IMR-90 (cell line): ENCODE measurements at regions not wholly inside any gene's neighbourhood (a gene's known extent, or its start where the extent isn't known, plus 50 kb on each side); places are given as distances from the start of the nearest gene placed in this dataset.

Source experiments
- ATAC-seq: fragments of 200-7000 bp; cut with Tn5 transposase; 2 replicates; pipeline ENCODE4 v1.9.1; 2020; ENCODE audit warnings: low read depth, mild to moderate bottlenecking, moderate library complexity
- BruUV-seq: library from RNA; stranded (reverse); fragments of 400-500 nt; replicated peaks from 2 replicates; lab custom pipeline; 2021; lab: Mats Ljungman, UMichigan
- CTCF ChIA-PET: fragments of 300-600 bp; formaldehyde crosslinking; extraction: SDS; loops from one replicate; lab custom pipeline; 2021; ENCODE audit warnings: antibody characterized with exemption; lab: Yijun Ruan, JAX
- POLR2A ChIA-PET: fragments of 300-600 bp; sonication (Branson Sonifier 250); formaldehyde crosslinking; loops from one replicate; lab custom pipeline; 2022; ENCODE audit warnings: antibody characterized with exemption; ENCODE audit not compliant: unreplicated experiment; lab: Charles Lee
- DNase-seq: peaks from one replicate; pipeline ENCODE4 v3.0.0; 2013
- H2AFZ ChIP-seq: replicated peaks from 2 replicates; pipeline ENCODE3; 2013; ENCODE audit warnings: low read length, mild to moderate bottlenecking; ENCODE audit not compliant: poor library complexity
- H2AK5ac ChIP-seq: 2 replicates; pipeline ENCODE4 v1.6.1; 2013; ENCODE audit warnings: low read depth, low read length, inconsistent platforms
- H2AK9ac ChIP-seq: replicated peaks from 2 replicates; pipeline ENCODE3; 2013; ENCODE audit warnings: mild to moderate bottlenecking, low read depth, low read length, moderate library complexity; ENCODE audit not compliant: poor library complexity
- H2BK120ac ChIP-seq: 2 replicates; pipeline ENCODE4 v1.6.1; 2013; ENCODE audit warnings: low read depth, low read length, inconsistent platforms
- H2BK15ac ChIP-seq: 3 replicates; pipeline ENCODE4 v1.6.1; 2013; ENCODE audit warnings: low read depth, low read length, inconsistent platforms
- H2BK20ac ChIP-seq: 2 replicates; pipeline ENCODE4 v1.6.1; 2013; ENCODE audit warnings: low read depth, mild to moderate bottlenecking, inconsistent platforms, low read length, moderate library complexity
- H2BK5ac ChIP-seq: 2 replicates; pipeline ENCODE4 v1.6.1; 2013; ENCODE audit warnings: mild to moderate bottlenecking, low read depth, low read length, inconsistent platforms; ENCODE audit not compliant: poor library complexity, severe bottlenecking
- H3K14ac ChIP-seq: replicated peaks from 2 replicates; pipeline ENCODE4 v1.6.1; 2013; ENCODE audit warnings: low read depth, low read length, inconsistent platforms
- H3K18ac ChIP-seq: 2 replicates; pipeline ENCODE4 v1.6.1; 2013; ENCODE audit warnings: low read depth, low read length, control low read depth
- H3K23ac ChIP-seq: 2 replicates; pipeline ENCODE4 v1.6.1; 2013; ENCODE audit warnings: low read depth, low read length, inconsistent platforms
- H3K27ac ChIP-seq: 2 replicates; pipeline ENCODE4 v1.5.1; 2013; ENCODE audit warnings: mild to moderate bottlenecking, control low read depth, low read length; ENCODE audit not compliant: insufficient read depth
- H3K27me3 ChIP-seq: 2 replicates; pipeline ENCODE4 v1.6.1; 2013; ENCODE audit warnings: low read length; ENCODE audit not compliant: control insufficient read depth, insufficient read depth
- H3K36me3 ChIP-seq: 2 replicates; pipeline ENCODE4 v1.6.1; 2013; ENCODE audit warnings: low read length, mixed read lengths; ENCODE audit not compliant: control insufficient read depth, insufficient read depth
- H3K4ac ChIP-seq: 2 replicates; pipeline ENCODE4 v1.6.1; 2013; ENCODE audit warnings: low read depth, low read length, inconsistent platforms
- H3K4me1 ChIP-seq: 2 replicates; pipeline ENCODE4 v1.6.1; 2013; ENCODE audit warnings: low read length, mixed read lengths; ENCODE audit not compliant: control insufficient read depth, insufficient read depth
- H3K4me2 ChIP-seq: 2 replicates; pipeline ENCODE4 v1.6.1; 2013; ENCODE audit warnings: low read depth, mild to moderate bottlenecking, control low read depth, low read length, moderate library complexity
- H3K4me3 ChIP-seq: 2 replicates; pipeline ENCODE4 v1.5.1; 2013; ENCODE audit warnings: low read depth, mild to moderate bottlenecking, control low read depth, low read length, moderate library complexity; ENCODE audit not compliant: insufficient read depth
- H3K56ac ChIP-seq: 2 replicates; pipeline ENCODE4 v1.6.1; 2013; ENCODE audit warnings: low read length, inconsistent platforms; ENCODE audit not compliant: insufficient read depth; ENCODE audit errors: extremely low read depth
- H3K79me1 ChIP-seq, 2 experiments: 2 replicates each; pipeline ENCODE4 v1.6.1; 2013; ENCODE audit warnings: low read length in 2 of 2, inconsistent platforms in 1 of 2, low read depth in 1 of 2
- H3K9ac ChIP-seq: 2 replicates; pipeline ENCODE4 v1.6.1; 2013; ENCODE audit warnings: low read depth, low read length, control low read depth
- H3K9me1 ChIP-seq: 2 replicates; pipeline ENCODE4 v1.6.1; 2013; ENCODE audit warnings: low read length, inconsistent platforms; ENCODE audit not compliant: insufficient read depth
- H3K9me3 ChIP-seq: 2 replicates; pipeline ENCODE4 v1.6.1; 2013; ENCODE audit warnings: low read length; ENCODE audit not compliant: control insufficient read depth, insufficient read depth
- H4K20me1 ChIP-seq: 2 replicates; pipeline ENCODE4 v1.6.1; 2013; ENCODE audit warnings: low read length, inconsistent platforms; ENCODE audit not compliant: insufficient read depth
- H4K5ac ChIP-seq: 2 replicates; pipeline ENCODE4 v1.6.1; 2013; ENCODE audit warnings: mild to moderate bottlenecking, low read depth, low read length, control low read depth
- H4K8ac ChIP-seq, 2 experiments: 2 replicates each; pipeline ENCODE4 v1.6.1; 2013; ENCODE audit warnings: low read depth in 2 of 2, low read length in 2 of 2, control low read depth in 1 of 2, inconsistent platforms in 1 of 2
- H4K91ac ChIP-seq: 2 replicates; pipeline ENCODE4 v1.6.1; 2013; ENCODE audit warnings: low read depth, low read length, inconsistent platforms; ENCODE audit not compliant: insufficient read depth
- CEBPB ChIP-seq: IDR thresholded peaks from 2 replicates; pipeline ENCODE4 v1.6.1; 2012; ENCODE audit warnings: low read depth, low read length, improper control_type of control experiment
- CHD1 ChIP-seq: IDR thresholded peaks from 2 replicates; pipeline ENCODE4 v1.6.1; 2012; ENCODE audit warnings: low read depth, low read length, improper control_type of control experiment
- CTCF ChIP-seq: conservative IDR thresholded peaks from 2 replicates; pipeline ENCODE4 v1.5.1; 2012; ENCODE audit warnings: mild to moderate bottlenecking, low read depth, low read length, improper control_type of control experiment
- ELK1 ChIP-seq: fragments of 150-350 bp; IDR thresholded peaks from 2 replicates; pipeline ENCODE4 v1.6.1; 2016; ENCODE audit warnings: low read depth, mild to moderate bottlenecking, low read length, moderate library complexity, borderline replicate concordance
- MAFK ChIP-seq: IDR thresholded peaks from 2 replicates; pipeline ENCODE4 v1.6.1; 2012; ENCODE audit warnings: low read depth, low read length, improper control_type of control experiment
- MAZ ChIP-seq: IDR thresholded peaks from 2 replicates; pipeline ENCODE4 v1.6.1; 2012; ENCODE audit warnings: low read depth, mild to moderate bottlenecking, low read length, improper control_type of control experiment, moderate library complexity, borderline replicate concordance
- NFE2L2 ChIP-seq: fragments of 150-350 bp; IDR thresholded peaks from 2 replicates; pipeline ENCODE4 v1.6.1; 2016; ENCODE audit warnings: low read depth, mild to moderate bottlenecking, low read length
- POLR2A ChIP-seq: IDR thresholded peaks from 2 replicates; pipeline ENCODE4 v1.6.1; 2012; ENCODE audit warnings: mild to moderate bottlenecking, low read depth, low read length
- RAD21 ChIP-seq: IDR thresholded peaks from 2 replicates; pipeline ENCODE4 v1.6.1; 2012; ENCODE audit warnings: low read length, improper control_type of control experiment
- RCOR1 ChIP-seq: IDR thresholded peaks from 2 replicates; pipeline ENCODE4 v1.6.1; 2012; ENCODE audit warnings: mild to moderate bottlenecking, low read length, improper control_type of control experiment; ENCODE audit not compliant: insufficient replicate concordance
- WGBS, 2 experiments: methylation state at CpG; one replicate each; pipeline versions ENCODE4 v1.1.5 to v1.1.7; 2013; ENCODE audit warnings: missing lambda C conversion rate in 2 of 2; ENCODE audit not compliant: insufficient read length in 1 of 2; ENCODE audit errors: extremely low coverage in 2 of 2; 5-methylcytosine and 5-hydroxymethylcytosine counted together
- dilution Hi-C: fragments of 300-500 bp; cut with HindIII; formaldehyde crosslinking; loops from one replicate; pipeline ENCODE4 v1.14.3; 2018; ENCODE audit warnings: low sequenced_read_pairs; ENCODE audit not compliant: unreplicated experiment
- in situ Hi-C: fragments of 300-500 bp; cut with MboI; formaldehyde crosslinking; loops from 3 replicates; pipeline ENCODE4 v1.14.3; 2019; ENCODE audit warnings: low sequenced_read_pairs, inconsistent platforms, mixed read lengths
- intact Hi-C: fragments of 100-400 bp; cut with micrococcal nuclease; formaldehyde crosslinking; loops from 2 replicates; pipeline ENCODE4 v1.10.0; 2022

- Histone ChIP-seq H2BK20ac (no peak overlapping the region), H2BK120ac (no peak overlapping the region), H4K8ac (no peak overlapping the region), H2BK5ac (no peak overlapping the region), H2AK5ac (no peak overlapping the region), H4K5ac (no peak overlapping the region), H3K18ac (no peak overlapping the region), H3K4me1 (no peaks in the 10 kb centered on the region; the same call in 1 of the 2 replicates), H3K36me3 (no peaks in the 10 kb centered on the region), H3K14ac (no peak overlapping the region), H3K56ac (no peak overlapping the region), H4K91ac (no peak overlapping the region), H3K23ac (no peak overlapping the region), H3K27ac (no peak overlapping the region), H2BK15ac (no peak overlapping the region), H2AK9ac (no peak overlapping the region), H3K79me1 (no peaks in the 10 kb centered on the region), H3K4me2 (no peak overlapping the region), H2AFZ (no peak overlapping the region), H4K20me1 (no peaks in the 10 kb centered on the region), H3K9ac (no peak overlapping the region), H3K4me3 (no peak overlapping the region), H3K9me3 (no peaks in the 10 kb centered on the region), H3K4ac (no peak overlapping the region), H3K27me3 (no peaks in the 10 kb centered on the region), H3K9me1 (no peaks in the 10 kb centered on the region)
- TF ChIP-seq MAZ: no peak
- no peak for TF ChIP-seq POLR2A
- no peak for TF ChIP-seq CHD1
- TF ChIP-seq CEBPB: no peak
- TF ChIP-seq CTCF: no peak
- no peak for TF ChIP-seq NFE2L2
- no peak for TF ChIP-seq RCOR1
- no peak for TF ChIP-seq ELK1
- TF ChIP-seq RAD21: no peak
- TF ChIP-seq MAFK: no peak
- 100% methylated on average over 3 of the region's 7 CpGs; no CpG with 5 or more reads in 1 of the 2 experiments for WGBS, 2 experiments
- ATAC-seq (no peak), DNase-seq (no peak)
- ChIA-PET CTCF (no interaction called here), POLR2A (no interaction called here)
- intact Hi-C loops (no loop called here), in situ Hi-C loops (no loop called here), dilution Hi-C loops (no loop called here)
- BruUV-seq: no TSS peak
These were observed 83.6 kb upstream of the TNIK start for GRCh38 chr3:171543759-171544300.
